IMR-90 (cell line): ENCODE measurements at regions not wholly inside any gene's neighbourhood (a gene's known extent, or its start where the extent isn't known, plus 50 kb on each side); places are given as distances from the start of the nearest gene placed in this dataset.
A peak's percentile ranks its signal among the peaks of the same experiment; 100 is the strongest.

ENCODE experiments used
- BHLHE40 ChIP-seq: fragments of 150-350 bp; IDR thresholded peaks from 2 replicates; pipeline ENCODE4 v1.6.1; 2016; ENCODE audit warnings: mild to moderate bottlenecking, low read depth, low read length
- FOS ChIP-seq: fragments of 150-350 bp; IDR thresholded peaks from 2 replicates; pipeline ENCODE4 v1.6.1; 2016; ENCODE audit warnings: low read depth, low read length
- POLR2A ChIP-seq: IDR thresholded peaks from 2 replicates; pipeline ENCODE4 v1.6.1; 2012; ENCODE audit warnings: mild to moderate bottlenecking, low read depth, low read length

- peak; percentile 23 for TF ChIP-seq POLR2A
- no peak for TF ChIP-seq FOS
- no peak for TF ChIP-seq BHLHE40
Measured at GRCh38 chr1:234724516-234725176, 114.7 kb upstream of the IRF2BP2 start.
